Spleen (tissue), 11 donors: ENCODE measurements at regions not wholly inside any gene's neighbourhood (a gene's known extent, or its start where the extent isn't known, plus 50 kb on each side); places are given as distances from the start of the nearest gene placed in this dataset.

Source experiments
- DNase-seq: peaks from one replicate; pipeline ENCODE4 v3.0.0-alpha.2; 2020
- H3K27ac ChIP-seq, 8 donors: fragments of 200-600 bp; sonication (generic) in 7 of 8; 1 replicate in 4 of 8; 2 replicates in 4 of 8; pipeline versions ENCODE4 v1.5.0 to v1.8.0; 2016 to 2021; ENCODE audit warnings: inconsistent platforms in 4 of 8, mild to moderate bottlenecking in 4 of 8, moderate library complexity in 1 of 8
- H3K27me3 ChIP-seq, 7 donors: fragments of 200-600 bp; sonication (generic) in 6 of 7; replicated peaks in 1 of 7; 1 replicate in 4 of 7; 2 replicates in 3 of 7; pipeline versions ENCODE4 v1.5.0 to v1.8.0; 2016 to 2021; ENCODE audit warnings: inconsistent platforms in 3 of 7, mild to moderate bottlenecking in 1 of 7
- H3K36me3 ChIP-seq, 6 donors: fragments of 200-600 bp; sonication (generic) in 5 of 6; 1 replicate in 4 of 6; 2 replicates in 2 of 6; pipeline versions ENCODE4 v1.5.0 to v1.8.0; 2016 to 2021; ENCODE audit warnings: inconsistent platforms in 2 of 6
- H3K4me1 ChIP-seq, 6 donors: fragments of 200-600 bp; sonication (generic) in 5 of 6; 1 replicate in 3 of 6; 2 replicates in 3 of 6; pipeline versions ENCODE4 v1.5.0 to v1.8.0; 2016 to 2021; ENCODE audit warnings: inconsistent platforms in 3 of 6
- H3K4me3 ChIP-seq, 8 donors: fragments of 200-600 bp; sonication (generic) in 7 of 8; 1 replicate in 4 of 8; 2 replicates in 4 of 8; pipeline versions ENCODE4 v1.5.0 to v1.8.0; 2016 to 2021; ENCODE audit warnings: inconsistent platforms in 4 of 8, mild to moderate bottlenecking in 4 of 8, moderate library complexity in 2 of 8
- H3K9me3 ChIP-seq, 8 donors: fragments of 200-600 bp; sonication (generic) in 7 of 8; 1 replicate in 4 of 8; 2 replicates in 4 of 8; pipeline versions ENCODE4 v1.5.0 to v1.8.0; 2016 to 2021; ENCODE audit warnings: inconsistent platforms in 4 of 8
- POLR2A ChIP-seq, 3 donors: fragments of 450-650 bp; IDR thresholded peaks; one replicate each; pipeline ENCODE4 v1.5.1; 2017; ENCODE audit warnings: antibody characterized with exemption in 3 of 3, mild to moderate bottlenecking in 1 of 3
- POLR2AphosphoS5 ChIP-seq, 3 donors: sonication (generic); formaldehyde crosslinking; IDR thresholded peaks; one replicate each; pipeline ENCODE4 v1.5.1; 2017; ENCODE audit warnings: antibody characterized with exemption in 3 of 3
- WGBS, 5 donors: extraction: QIAGEN DNeasy Blood & Tissue Kit in 3 of 5; methylation state at CpG; one replicate each; pipeline versions ENCODE4 v1.1.5 to v1.1.7; 2013 to 2018; 5-methylcytosine and 5-hydroxymethylcytosine counted together
- intact Hi-C: fragments of 100-400 bp; cut with DNase I; formaldehyde crosslinking; loops from one replicate; pipeline ENCODE4 v1.15.0; 2023; ENCODE audit warnings: low total_unique reads
- TF ChIP-seq, protein P1 (sequence below), 11 experiments: fragments of 200-600 bp in 7 of 11; fragments of 450-650 bp in 4 of 11; sonication (generic) in 4 of 11; IDR thresholded peaks in 8 of 11; conservative IDR thresholded peaks in 3 of 11; 1 replicate in 7 of 11; 2 replicates in 4 of 11; pipeline versions ENCODE4 v1.4.0 to v1.8.0; 2016 to 2021; ENCODE audit warnings: antibody characterized with exemption in 11 of 11, inconsistent platforms in 4 of 11, mild to moderate bottlenecking in 1 of 11
- donor health status: healthy with polysubstance abuse.
- donor health status: DM: no; HTN: no; CAD: no; lungs with moderate emphysema.
- donor health status: DM: no; HTN: no; CAD: no.
- donor health status: Bipolar disorder and iron deficiency.
- donor health status: healthy.
- donor health status: DM: no; HTN: no; CAD: no.
- donor health status: DM: yes; HTN: yes; CAD: no.

GRCh38 chr2:129888461-129888860 lies 91.0 kb upstream of the RAB6C start:
- Histone ChIP-seq H3K27ac (no peak overlapping the region), H3K4me3 (no peak overlapping the region), H3K4me1 (no peaks in the 10 kb centered on the region), H3K9me3 (no peaks in the 10 kb centered on the region), H3K36me3 (no peaks in the 10 kb centered on the region), H3K27me3 (peaks cover 0 to 44% (median 0%) of the 10 kb centered on the region in 7 donors)
- peak; percentile 51 for DNase-seq
- no peak for TF ChIP-seq POLR2A (IDR thresholded peaks at IDR 0.05)
- no peak for TF ChIP-seq POLR2AphosphoS5 (IDR thresholded peaks at IDR 0.05)
- TF ChIP-seq, protein P1, sequence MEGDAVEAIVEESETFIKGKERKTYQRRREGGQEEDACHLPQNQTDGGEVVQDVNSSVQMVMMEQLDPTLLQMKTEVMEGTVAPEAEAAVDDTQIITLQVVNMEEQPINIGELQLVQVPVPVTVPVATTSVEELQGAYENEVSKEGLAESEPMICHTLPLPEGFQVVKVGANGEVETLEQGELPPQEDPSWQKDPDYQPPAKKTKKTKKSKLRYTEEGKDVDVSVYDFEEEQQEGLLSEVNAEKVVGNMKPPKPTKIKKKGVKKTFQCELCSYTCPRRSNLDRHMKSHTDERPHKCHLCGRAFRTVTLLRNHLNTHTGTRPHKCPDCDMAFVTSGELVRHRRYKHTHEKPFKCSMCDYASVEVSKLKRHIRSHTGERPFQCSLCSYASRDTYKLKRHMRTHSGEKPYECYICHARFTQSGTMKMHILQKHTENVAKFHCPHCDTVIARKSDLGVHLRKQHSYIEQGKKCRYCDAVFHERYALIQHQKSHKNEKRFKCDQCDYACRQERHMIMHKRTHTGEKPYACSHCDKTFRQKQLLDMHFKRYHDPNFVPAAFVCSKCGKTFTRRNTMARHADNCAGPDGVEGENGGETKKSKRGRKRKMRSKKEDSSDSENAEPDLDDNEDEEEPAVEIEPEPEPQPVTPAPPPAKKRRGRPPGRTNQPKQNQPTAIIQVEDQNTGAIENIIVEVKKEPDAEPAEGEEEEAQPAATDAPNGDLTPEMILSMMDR (IDR thresholded peaks at IDR 0.05 in 8 of 11, conservative IDR thresholded peaks at IDR 0.05 in 3 of 11) = no peak
- 66 to 83% (median 78%) methylated on average over 4 of the region's 4 CpGs for WGBS, 5 donors
- intact Hi-C loops = no loop called here

- DNase-seq = peak; percentile 35
- Histone ChIP-seq H3K27me3 (peaks cover 0 to 44% (median 0%) of the 10 kb centered on the region in 7 donors), H3K4me3 (no peak overlapping the region), H3K27ac (no peak overlapping the region), H3K4me1 (no peaks in the 10 kb centered on the region), H3K36me3 (no peaks in the 10 kb centered on the region), H3K9me3 (no peaks in the 10 kb centered on the region)
- TF ChIP-seq POLR2A (IDR thresholded peaks at IDR 0.05) (no peak), POLR2AphosphoS5 (IDR thresholded peaks at IDR 0.05) (no peak)
- TF ChIP-seq, protein P1 (IDR thresholded peaks at IDR 0.05 in 8 of 11, conservative IDR thresholded peaks at IDR 0.05 in 3 of 11) = no peak
- intact Hi-C loops = no loop called here
- 54 to 72% (median 71%) methylated on average over 2 of the region's 2 CpGs for WGBS, 5 donors
Measured at GRCh38 chr2:129888896-129889295, 90.6 kb upstream of the RAB6C start.

DNA sequence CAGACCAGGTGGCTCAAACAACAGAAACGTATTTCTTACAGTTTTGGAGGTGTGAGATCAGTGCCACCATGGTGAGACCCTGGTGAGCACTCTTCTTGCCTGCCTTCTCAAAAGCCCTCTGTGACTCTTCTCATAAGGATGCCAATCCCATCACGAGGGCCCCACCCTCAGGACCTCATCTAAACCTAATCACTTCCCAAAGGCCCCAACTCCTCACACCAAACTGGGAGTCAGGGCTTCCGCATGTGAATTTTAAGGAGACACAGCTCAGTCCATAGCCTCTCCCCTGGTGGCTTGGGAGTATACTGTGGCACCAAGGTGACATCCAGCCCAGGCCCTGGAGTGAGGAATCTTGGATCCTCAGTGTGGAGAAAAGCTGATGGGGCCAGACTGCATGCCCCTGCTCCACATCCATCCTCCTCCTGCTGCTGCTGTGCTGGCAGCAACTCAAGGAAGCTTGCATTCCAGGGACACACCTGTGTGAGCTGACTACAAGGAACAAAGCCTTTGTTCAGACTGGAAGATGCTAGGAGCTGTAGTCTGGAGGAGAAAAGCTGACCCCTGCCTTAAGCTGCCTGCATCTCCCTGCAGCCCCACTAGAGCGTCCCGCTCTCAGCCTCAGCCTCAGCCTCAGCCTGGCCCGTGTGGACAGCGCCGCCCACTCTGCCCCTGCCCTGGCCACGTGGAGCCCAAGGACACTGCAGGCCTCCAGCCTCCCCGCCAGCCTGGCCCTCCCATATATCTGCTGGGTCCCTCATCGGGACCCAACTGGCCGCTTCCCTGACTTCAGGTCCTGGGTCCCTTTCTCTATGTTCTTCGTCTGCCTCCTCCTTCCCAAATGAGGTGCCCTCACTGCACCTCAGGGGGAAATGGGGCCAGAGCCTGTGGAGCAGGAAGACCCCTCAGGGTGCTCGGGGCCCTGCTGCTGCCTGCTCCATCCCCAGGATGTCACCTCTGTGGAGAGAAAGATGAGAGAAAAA lies 87.8 kb upstream of the RAB6C start:
- intact Hi-C loops = no loop called here
- H3K4me1 ChIP-seq = no peaks in the 10 kb centered on the region
- H3K9me3 ChIP-seq = no peaks in the 10 kb centered on the region
- no peaks in the 10 kb centered on the region for H3K36me3 ChIP-seq
- H3K27ac ChIP-seq = no peak overlapping the region
- TF ChIP-seq POLR2AphosphoS5 (IDR thresholded peaks at IDR 0.05) (no peak), POLR2A (IDR thresholded peaks at IDR 0.05) (no peak)
- no peak for DNase-seq
- no peak overlapping the region for H3K4me3 ChIP-seq
- 65 to 79% (median 78%) methylated on average over 14 of the region's 14 CpGs for WGBS, 5 donors
- H3K27me3 ChIP-seq = peaks cover 0 to 66% (median 0%) of the 10 kb centered on the region in 7 donors

- peaks cover 0 to 74% (median 0%) of the 10 kb centered on the region in 7 donors for H3K27me3 ChIP-seq
- TF ChIP-seq, protein P1 (IDR thresholded peaks at IDR 0.05 in 8 of 11, conservative IDR thresholded peaks at IDR 0.05 in 3 of 11) = no peak
- no peak for TF ChIP-seq POLR2AphosphoS5 (IDR thresholded peaks at IDR 0.05)
- no peak for TF ChIP-seq POLR2A (IDR thresholded peaks at IDR 0.05)
- 77 to 90% (median 80%) methylated on average over 7 to 9 of the region's 9 CpGs for WGBS, 5 donors
- no peaks in the 10 kb centered on the region for H3K9me3 ChIP-seq
- no peaks in the 10 kb centered on the region for H3K4me1 ChIP-seq
- H3K4me3 ChIP-seq = no peak overlapping the region
- no peak overlapping the region for H3K27ac ChIP-seq
- intact Hi-C loops = no loop called here
- DNase-seq = no peak
- H3K36me3 ChIP-seq = no peaks in the 10 kb centered on the region
Measured at GRCh38 chr2:129892360-129892759, 87.1 kb upstream of the RAB6C start.
